Activated naive CD4-positive, alpha-beta T cell treated with anti-CD3 and anti-CD28 coated beads, Interleukin-2, amount 10 ng/mL, durations not matched to agents 7 days and 5 days (primary cell): ENCODE measurements at regions not wholly inside any gene's neighbourhood (a gene's known extent, or its start where the extent isn't known, plus 50 kb on each side); places are given as distances from the start of the nearest gene placed in this dataset.

Source experiments
- CTCF ChIA-PET: fragments of 350-600 bp; sonication (Branson Sonifier 250); formaldehyde crosslinking; loops from one replicate; lab custom pipeline; 2021; ENCODE audit warnings: antibody characterized with exemption; lab: Charles Lee
- DNase-seq: peaks from one replicate; pipeline ENCODE4 v3.0.0-alpha.2; 2020
- H3K27ac Mint-ChIP-seq: one replicate; pipeline ENCODE4 v1.8.0; 2021; ENCODE audit warnings: mild to moderate bottlenecking, moderate library complexity, mixed read lengths
- H3K27me3 Mint-ChIP-seq: one replicate; pipeline ENCODE4 v1.8.0; 2021; ENCODE audit warnings: mild to moderate bottlenecking, mixed read lengths
- H3K36me3 Mint-ChIP-seq: one replicate; pipeline ENCODE4 v1.8.0; 2021; ENCODE audit warnings: mixed read lengths
- H3K4me1 Mint-ChIP-seq: one replicate; pipeline ENCODE4 v1.8.0; 2021; ENCODE audit warnings: mixed read lengths
- H3K4me3 Mint-ChIP-seq: one replicate; pipeline ENCODE4 v1.8.0; 2021; ENCODE audit warnings: mild to moderate bottlenecking, moderate library complexity, mixed read lengths
- H3K9me3 Mint-ChIP-seq: one replicate; pipeline ENCODE4 v1.8.0; 2021; ENCODE audit warnings: mixed read lengths

DNA sequence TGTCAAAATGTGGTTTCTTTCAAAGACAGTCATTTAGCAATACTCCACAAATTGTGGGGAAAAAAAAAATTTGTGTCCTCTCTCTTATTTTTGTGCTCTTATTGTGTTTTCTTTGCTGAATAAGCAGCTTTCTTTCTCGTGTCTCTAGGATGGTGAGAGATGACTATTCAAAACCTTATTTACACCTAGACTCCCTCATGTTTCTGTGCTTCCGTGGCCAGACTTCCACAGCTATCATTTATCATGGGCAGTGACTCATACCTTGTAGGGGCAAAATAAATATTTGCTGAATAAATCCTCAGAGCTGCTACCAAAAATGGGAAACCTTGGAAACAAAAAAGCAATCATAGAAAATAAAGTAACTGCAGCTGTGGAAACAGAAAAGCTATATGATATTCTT lies 204.9 kb upstream of the MIR17HG start:
- no peaks in the 10 kb centered on the region for H3K9me3 Mint-ChIP-seq
- no peak overlapping the region for H3K27ac Mint-ChIP-seq
- H3K4me3 Mint-ChIP-seq, result no peak overlapping the region
- CTCF ChIA-PET, result interaction anchor here (1.0 kb wide), 1 partner anchor 9 kb away, joined by 3 read pairs; no protein-coding TSS in a partner anchor
- no peaks in the 10 kb centered on the region for H3K36me3 Mint-ChIP-seq
- H3K4me1 Mint-ChIP-seq, result no peaks in the 10 kb centered on the region
- no peaks in the 10 kb centered on the region for H3K27me3 Mint-ChIP-seq
- DNase-seq, result no peak

DNA sequence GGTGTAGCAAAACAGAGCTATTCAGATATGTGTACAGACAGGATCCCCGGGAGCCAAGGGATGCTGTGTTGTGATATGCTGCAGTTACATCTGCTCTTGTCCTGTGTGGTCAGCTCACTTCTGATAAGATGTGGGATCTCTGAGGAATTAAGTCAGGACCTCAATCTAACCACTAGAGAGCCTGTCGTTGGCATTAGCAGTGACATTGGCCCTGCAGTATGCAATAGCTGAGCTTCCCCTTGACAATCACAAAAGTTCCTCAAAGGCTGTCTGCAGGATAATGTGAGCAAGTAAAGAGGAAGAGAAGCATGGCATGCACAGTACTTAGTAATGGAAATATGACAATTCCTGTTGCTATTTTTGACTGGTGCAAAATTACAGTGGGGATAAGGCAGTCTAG lies 203.4 kb upstream of the MIR17HG start:
- H3K27me3 Mint-ChIP-seq, result no peaks in the 10 kb centered on the region
- H3K9me3 Mint-ChIP-seq, result no peaks in the 10 kb centered on the region
- no peak overlapping the region for H3K27ac Mint-ChIP-seq
- CTCF ChIA-PET, result no interaction called here
- H3K4me3 Mint-ChIP-seq, result no peak overlapping the region
- no peaks in the 10 kb centered on the region for H3K4me1 Mint-ChIP-seq
- DNase-seq, result no peak
- H3K36me3 Mint-ChIP-seq, result no peaks in the 10 kb centered on the region

DNA sequence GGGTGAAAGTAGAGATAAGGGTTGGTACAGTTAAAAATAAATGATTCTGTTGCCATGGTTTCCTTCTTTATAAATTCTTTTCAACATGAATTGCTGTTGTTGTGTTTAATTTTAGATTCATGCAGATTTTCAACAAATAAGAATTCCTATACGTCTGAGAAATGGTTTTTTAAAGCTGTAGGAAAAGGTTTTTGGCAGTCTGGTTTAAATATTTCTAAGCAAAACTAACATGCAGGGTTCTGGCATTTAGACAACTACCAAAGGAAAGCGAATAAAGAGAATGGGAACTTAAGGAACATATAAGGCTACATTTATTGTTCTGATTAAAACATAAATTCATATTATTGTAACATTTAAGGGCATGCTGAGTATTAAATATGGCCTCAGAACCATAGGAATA lies 203.0 kb upstream of the MIR17HG start:
- H3K36me3 Mint-ChIP-seq, result no peaks in the 10 kb centered on the region
- no peak for DNase-seq
- H3K27me3 Mint-ChIP-seq, result no peaks in the 10 kb centered on the region
- H3K27ac Mint-ChIP-seq, result no peak overlapping the region
- no peaks in the 10 kb centered on the region for H3K4me1 Mint-ChIP-seq
- H3K9me3 Mint-ChIP-seq, result no peaks in the 10 kb centered on the region
- CTCF ChIA-PET, result no interaction called here
- no peak overlapping the region for H3K4me3 Mint-ChIP-seq

DNA sequence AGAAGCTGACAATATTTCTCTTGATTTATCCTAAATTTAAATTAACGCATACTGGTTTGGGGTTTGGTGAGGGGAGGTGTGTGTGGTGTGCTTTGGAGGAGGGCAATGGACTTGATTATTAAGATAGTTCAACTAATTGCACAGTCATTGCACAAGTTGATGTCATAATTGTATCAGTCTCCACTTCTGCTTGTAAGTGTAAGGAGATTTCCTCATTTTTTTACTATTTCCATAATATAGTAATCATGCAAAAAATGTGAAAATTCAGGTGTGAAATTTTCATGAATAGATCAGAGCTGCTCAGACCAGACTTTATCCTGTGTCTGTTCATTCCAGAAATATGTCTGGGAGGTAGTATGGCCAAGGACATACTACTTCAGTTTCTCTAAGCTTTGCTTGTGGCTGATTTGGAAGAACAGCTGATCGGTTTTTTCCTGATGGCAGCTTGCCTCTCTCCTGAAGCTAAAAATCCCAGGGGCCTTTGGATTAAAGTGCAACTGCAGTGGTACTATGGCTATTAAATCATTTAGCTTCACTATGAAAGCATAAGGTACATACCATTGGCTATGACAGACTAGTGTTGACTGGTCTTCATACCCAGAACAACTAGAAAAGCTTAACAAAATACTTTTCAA lies 201.8 kb upstream of the MIR17HG start:
- DNase-seq, result no peak
- Mint-ChIP-seq H3K4me1 (no peaks in the 10 kb centered on the region), H3K27me3 (no peaks in the 10 kb centered on the region), H3K9me3 (no peaks in the 10 kb centered on the region), H3K4me3 (no peak overlapping the region), H3K27ac (no peak overlapping the region), H3K36me3 (no peaks in the 10 kb centered on the region)
- CTCF ChIA-PET, result no interaction called here

DNA sequence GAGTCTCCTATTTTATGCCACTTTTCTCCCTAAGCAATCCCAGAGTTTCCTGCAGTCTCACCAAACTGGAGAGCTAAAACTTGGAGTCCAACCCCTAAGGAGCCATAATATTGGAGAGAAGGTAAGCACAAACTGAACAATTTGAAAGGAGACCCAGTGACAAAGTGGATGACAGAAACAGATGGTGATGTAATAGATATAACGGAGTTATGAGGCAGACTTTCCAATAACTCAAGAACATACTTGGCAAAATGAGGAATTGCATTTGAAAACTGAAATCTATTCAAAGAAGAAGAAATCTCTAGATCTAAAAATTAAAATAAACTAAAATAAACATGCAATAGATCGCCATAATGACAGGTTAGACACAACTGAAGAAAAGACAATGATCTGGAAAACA lies 200.9 kb upstream of the MIR17HG start:
- Mint-ChIP-seq H3K36me3 (no peaks in the 10 kb centered on the region), H3K27me3 (no peaks in the 10 kb centered on the region), H3K4me3 (no peak overlapping the region), H3K9me3 (no peaks in the 10 kb centered on the region), H3K27ac (no peak overlapping the region), H3K4me1 (no peaks in the 10 kb centered on the region)
- CTCF ChIA-PET, result no interaction called here
- no peak for DNase-seq

DNA sequence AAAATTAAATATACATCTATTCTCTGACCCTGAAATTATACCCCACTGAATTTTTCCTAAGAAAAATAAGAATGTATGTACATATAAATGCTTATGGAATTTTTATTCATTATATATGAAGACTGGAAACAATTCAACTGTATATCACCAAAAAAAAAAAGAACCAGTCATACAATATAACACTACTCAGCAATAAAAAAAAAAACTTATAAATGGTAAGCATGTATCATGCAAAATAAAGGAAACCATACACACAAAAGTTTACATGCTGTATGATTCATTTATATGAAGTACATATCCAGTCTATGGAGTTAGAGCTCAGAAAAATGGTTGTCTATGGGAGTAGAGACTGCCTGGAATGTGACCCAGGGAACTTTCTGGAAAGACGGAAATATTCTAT lies 199.4 kb upstream of the MIR17HG start:
- Mint-ChIP-seq H3K36me3 (no peaks in the 10 kb centered on the region), H3K4me3 (no peak overlapping the region), H3K27me3 (no peaks in the 10 kb centered on the region), H3K9me3 (no peaks in the 10 kb centered on the region), H3K27ac (no peak overlapping the region), H3K4me1 (no peaks in the 10 kb centered on the region)
- no peak for DNase-seq
- CTCF ChIA-PET, result no interaction called here

DNA sequence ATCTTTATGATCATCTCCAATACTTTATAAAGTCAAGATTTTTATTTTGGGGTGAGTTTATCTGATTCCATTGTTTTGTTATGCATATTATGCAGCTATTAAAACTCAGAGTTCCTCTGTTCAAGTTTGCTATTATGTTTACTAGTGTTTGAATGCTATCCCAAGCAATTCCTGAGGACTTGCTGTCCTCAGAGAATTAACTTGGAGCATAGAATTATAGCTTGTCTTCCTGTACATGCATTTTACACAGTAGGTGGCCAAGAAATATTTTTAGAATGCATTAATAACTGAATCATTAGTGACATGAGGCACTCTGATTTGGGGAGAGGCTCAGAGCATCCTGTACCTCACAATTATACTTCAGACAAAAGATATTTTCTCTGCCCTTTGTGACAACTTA lies 195.6 kb upstream of the MIR17HG start:
- Mint-ChIP-seq H3K27ac (no peak overlapping the region), H3K4me1 (no peaks in the 10 kb centered on the region), H3K4me3 (no peak overlapping the region), H3K36me3 (no peaks in the 10 kb centered on the region), H3K9me3 (no peaks in the 10 kb centered on the region), H3K27me3 (no peaks in the 10 kb centered on the region)
- CTCF ChIA-PET, result interaction anchor here (1.0 kb wide), 1 partner anchor 12 kb away, joined by 3 read pairs; no protein-coding TSS in a partner anchor
- DNase-seq, result no peak

DNA sequence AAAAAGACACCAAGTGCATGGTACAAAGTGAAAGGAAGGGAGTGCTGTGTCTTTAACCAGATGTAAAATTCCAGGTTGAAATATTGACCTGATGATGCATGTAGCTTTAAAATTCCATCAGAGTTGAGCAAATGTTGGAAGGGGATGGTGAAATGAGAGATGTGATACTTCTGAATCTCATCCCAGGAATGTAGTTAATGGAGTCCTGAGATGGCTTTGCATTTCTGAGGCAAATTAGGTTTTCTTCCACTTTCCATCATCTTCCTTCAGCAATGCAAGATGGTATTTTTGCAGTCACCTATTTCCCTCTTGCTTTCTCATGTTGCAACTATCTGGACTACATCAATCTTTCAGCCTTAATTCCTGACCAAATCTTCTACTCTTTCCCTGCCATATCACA lies 194.1 kb upstream of the MIR17HG start:
- CTCF ChIA-PET, result no interaction called here
- no peak for DNase-seq
- no peaks in the 10 kb centered on the region for H3K9me3 Mint-ChIP-seq
- no peak overlapping the region for H3K4me3 Mint-ChIP-seq
- no peaks in the 10 kb centered on the region for H3K36me3 Mint-ChIP-seq
- H3K4me1 Mint-ChIP-seq, result no peaks in the 10 kb centered on the region
- H3K27ac Mint-ChIP-seq, result no peak overlapping the region
- H3K27me3 Mint-ChIP-seq, result no peaks in the 10 kb centered on the region

DNA sequence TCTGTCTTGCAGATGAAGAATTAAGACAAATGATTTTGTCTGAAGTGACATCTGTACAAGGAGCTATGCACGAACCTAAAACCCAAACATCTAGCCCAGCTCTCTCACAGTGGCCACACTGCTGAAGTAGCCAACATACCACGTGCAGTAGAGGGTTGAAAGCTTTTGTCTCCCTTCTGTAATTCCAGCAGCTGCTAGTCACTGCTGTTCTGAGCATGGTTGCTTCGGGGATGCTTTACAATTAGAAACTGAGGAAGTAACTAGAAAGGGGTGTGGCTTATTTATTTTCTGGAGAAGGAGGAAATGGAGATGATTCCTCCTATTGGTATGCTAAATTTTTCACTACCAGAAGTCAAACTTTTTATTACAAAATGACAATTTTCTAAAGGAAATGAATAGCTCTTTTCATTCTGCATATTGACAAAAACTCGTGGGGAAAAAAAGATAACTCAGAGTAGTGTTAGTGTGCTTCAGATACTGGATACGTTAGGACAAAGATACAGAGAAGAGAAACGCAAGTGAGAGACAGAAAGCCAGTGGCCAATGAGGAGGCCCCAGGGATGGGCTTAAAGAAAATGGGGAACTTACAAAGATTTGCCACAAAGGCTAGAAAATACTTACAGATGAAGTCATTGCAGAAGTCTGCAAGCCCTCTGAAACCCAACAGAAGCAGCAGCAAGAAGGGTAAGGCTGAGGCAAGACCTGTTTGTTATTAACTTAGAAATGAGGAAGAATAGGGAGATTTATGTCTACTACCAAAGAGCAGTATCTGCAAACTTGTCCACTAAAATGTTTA lies 192.7 kb upstream of the MIR17HG start:
- Mint-ChIP-seq H3K9me3 (no peaks in the 10 kb centered on the region), H3K4me3 (no peak overlapping the region), H3K27ac (no peak overlapping the region), H3K4me1 (no peaks in the 10 kb centered on the region), H3K27me3 (no peaks in the 10 kb centered on the region), H3K36me3 (no peaks in the 10 kb centered on the region)
- CTCF ChIA-PET, result no interaction called here
- DNase-seq, result no peak

DNA sequence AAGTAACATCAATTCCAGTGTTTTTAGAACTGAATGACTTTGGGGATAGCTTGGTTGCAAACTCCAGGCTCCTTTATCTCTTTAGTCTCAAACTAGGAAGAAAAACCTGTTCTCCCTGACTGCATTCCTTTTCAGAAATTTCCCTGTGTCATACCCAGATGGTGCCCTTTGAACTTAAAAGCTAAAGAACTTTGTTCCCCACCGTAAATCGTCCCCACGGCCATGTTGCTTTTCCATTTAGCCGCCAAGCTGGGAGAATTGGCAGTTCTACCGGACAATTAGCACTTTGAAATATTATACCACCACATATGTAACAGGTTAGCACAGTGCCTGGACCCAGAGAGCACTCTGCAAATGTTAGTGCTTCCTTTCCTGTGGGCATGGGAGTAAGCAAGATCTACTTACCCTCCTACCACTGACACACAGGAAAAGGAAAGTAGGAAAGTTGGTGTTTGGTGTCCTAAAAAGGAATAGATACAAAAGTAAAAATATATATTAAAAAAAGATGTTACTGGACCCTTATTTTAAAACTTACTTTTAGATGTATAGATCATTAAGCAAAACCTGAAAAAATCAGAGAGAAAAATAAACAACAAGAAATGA lies 191.9 kb upstream of the MIR17HG start:
- no peak overlapping the region for H3K27ac Mint-ChIP-seq
- H3K9me3 Mint-ChIP-seq, result no peaks in the 10 kb centered on the region
- no peaks in the 10 kb centered on the region for H3K36me3 Mint-ChIP-seq
- no peak overlapping the region for H3K4me3 Mint-ChIP-seq
- no peaks in the 10 kb centered on the region for H3K27me3 Mint-ChIP-seq
- CTCF ChIA-PET, result no interaction called here
- no peaks in the 10 kb centered on the region for H3K4me1 Mint-ChIP-seq
- no peak for DNase-seq

DNA sequence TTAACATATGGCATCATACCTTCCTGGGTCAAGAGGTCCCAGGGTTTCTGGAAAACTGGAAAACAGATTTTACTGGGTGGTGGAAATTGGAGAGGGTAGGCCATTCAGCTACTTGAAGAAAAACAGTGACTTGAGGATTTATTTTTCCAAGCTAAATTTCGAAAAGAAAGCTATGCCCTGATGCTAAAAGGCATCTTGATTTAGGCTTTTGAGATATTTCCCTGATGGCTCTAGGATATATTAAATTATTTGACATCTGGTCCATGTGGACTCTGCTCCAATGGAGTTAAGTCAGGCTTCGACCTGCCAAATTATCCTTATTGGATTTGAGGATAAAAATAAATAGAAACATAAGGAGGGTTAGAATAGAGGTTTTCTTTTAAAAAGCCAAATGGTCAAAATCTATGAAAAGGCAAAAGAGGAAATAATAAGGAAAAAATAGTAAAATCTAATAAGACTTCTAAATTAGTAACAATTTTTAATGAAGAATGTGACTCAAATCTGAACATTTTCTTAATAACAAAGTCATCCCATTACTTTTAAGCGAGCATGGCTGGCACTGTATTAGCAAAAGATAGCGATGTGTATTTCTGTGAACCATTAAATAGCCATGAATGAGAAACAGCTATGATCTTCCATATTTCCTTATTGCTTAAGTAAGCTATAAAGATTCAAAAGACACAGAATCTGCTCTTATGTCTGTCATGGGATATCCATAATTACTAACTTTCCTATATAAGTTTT lies 190.0 kb upstream of the MIR17HG start:
- CTCF ChIA-PET, result no interaction called here

DNA sequence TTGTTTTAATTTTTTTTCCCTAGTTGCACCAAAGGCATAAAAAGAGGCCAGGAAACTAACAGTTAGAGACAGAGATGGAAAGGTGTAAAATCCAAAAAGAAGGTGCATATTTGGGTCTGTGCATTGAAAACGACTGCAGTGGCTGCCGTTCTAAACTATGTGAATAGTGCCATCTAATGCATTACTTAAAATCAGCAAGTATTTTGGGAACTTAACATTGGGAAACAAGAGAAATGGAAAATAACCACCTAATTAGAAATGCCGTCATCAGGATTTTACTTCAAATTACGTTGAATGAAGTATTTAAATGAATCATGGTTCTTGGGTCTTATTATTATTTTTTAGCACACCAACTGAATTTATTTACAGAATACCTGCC lies 189.5 kb upstream of the MIR17HG start:
- CTCF ChIA-PET, result no interaction called here
- no peak overlapping the region for H3K27ac Mint-ChIP-seq
- H3K4me3 Mint-ChIP-seq, result no peak overlapping the region
- H3K27me3 Mint-ChIP-seq, result no peaks in the 10 kb centered on the region
- no peaks in the 10 kb centered on the region for H3K36me3 Mint-ChIP-seq
- DNase-seq, result no peak
- no peaks in the 10 kb centered on the region for H3K4me1 Mint-ChIP-seq
- no peaks in the 10 kb centered on the region for H3K9me3 Mint-ChIP-seq

More for the DNA sequence above, 190.0 kb upstream of the MIR17HG start:
- Mint-ChIP-seq H3K36me3 (no peaks in the 10 kb centered on the region), H3K4me3 (no peak overlapping the region), H3K4me1 (no peaks in the 10 kb centered on the region), H3K9me3 (no peaks in the 10 kb centered on the region), H3K27ac (no peak overlapping the region), H3K27me3 (no peaks in the 10 kb centered on the region)
- DNase-seq, result no peak

DNA sequence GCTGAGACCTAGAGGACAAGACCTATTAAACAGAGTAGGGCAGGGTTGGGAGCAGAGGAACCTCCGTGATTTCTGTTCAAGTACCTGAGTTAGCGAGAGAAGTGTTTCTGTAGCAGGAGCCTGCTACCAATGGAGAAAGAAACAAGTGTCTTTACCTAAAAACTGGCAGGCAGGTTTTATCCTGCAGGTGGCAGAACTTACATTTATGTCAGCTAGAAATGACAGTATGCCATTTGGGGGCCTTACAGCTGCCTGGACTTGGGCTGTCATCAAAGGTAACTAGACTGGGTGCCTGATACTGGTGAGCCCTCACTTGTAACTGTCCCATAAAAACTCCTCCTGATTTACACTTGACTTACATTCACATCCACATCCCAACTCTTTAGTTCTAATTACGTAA lies 185.3 kb upstream of the MIR17HG start:
- no peak overlapping the region for H3K4me3 Mint-ChIP-seq

DNA sequence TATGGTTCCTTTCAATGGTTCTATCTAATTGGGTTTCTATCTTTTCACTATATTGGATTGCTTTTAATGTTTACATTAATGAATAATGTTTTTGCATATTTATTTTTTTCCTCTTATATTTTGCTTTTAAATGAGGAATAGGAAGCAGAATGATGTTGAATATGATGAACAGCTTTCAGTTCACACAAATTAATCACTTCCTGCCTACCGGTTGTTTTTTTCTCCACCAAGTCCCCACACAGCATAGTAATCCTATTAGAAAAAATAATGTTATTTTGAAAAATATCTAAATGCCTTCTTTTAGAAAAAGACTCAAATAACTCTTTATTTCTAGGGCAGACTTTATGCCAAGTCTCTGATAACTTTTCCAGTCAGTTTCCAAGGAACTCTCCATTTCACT lies 184.9 kb upstream of the MIR17HG start:
- Mint-ChIP-seq H3K27ac (no peak overlapping the region), H3K27me3 (no peaks in the 10 kb centered on the region)
- CTCF ChIA-PET, result no interaction called here

More for the DNA sequence above, 185.3 kb upstream of the MIR17HG start:
- no peaks in the 10 kb centered on the region for H3K27me3 Mint-ChIP-seq
- H3K9me3 Mint-ChIP-seq, result no peaks in the 10 kb centered on the region
- no peak for DNase-seq
- H3K36me3 Mint-ChIP-seq, result no peaks in the 10 kb centered on the region
- no peak overlapping the region for H3K27ac Mint-ChIP-seq
- no peaks in the 10 kb centered on the region for H3K4me1 Mint-ChIP-seq
- CTCF ChIA-PET, result no interaction called here

More for the DNA sequence above, 184.9 kb upstream of the MIR17HG start:
- no peaks in the 10 kb centered on the region for H3K36me3 Mint-ChIP-seq
- H3K4me3 Mint-ChIP-seq, result no peak overlapping the region
- H3K9me3 Mint-ChIP-seq, result no peaks in the 10 kb centered on the region
- DNase-seq, result no peak
- H3K4me1 Mint-ChIP-seq, result no peaks in the 10 kb centered on the region
